Liver (tissue), 3 donors: ENCODE measurements at regions not wholly inside any gene's neighbourhood (a gene's known extent, or its start where the extent isn't known, plus 50 kb on each side); places are given as distances from the start of the nearest gene placed in this dataset.
"Not testable (repeated sequence)": the region's sequence is repeated elsewhere in the genome, so short reads cannot be mapped to it uniquely, and the experiment has no call there.

ENCODE experiments used
- FOXA2 ChIP-seq: IDR thresholded peaks from 2 replicates; pipeline ENCODE4 v1.6.1; 2016; ENCODE audit warnings: antibody characterized with exemption
- JUND ChIP-seq, 2 donors: IDR thresholded peaks; 2 replicates each; pipeline ENCODE4 v1.6.1; 2016; ENCODE audit warnings: antibody characterized with exemption in 2 of 2
- RAD21 ChIP-seq, 2 donors: IDR thresholded peaks; 2 replicates each; pipeline ENCODE4 v1.6.1; 2016; ENCODE audit warnings: antibody characterized with exemption in 2 of 2, mild to moderate bottlenecking in 2 of 2
- TAF1 ChIP-seq: conservative IDR thresholded peaks from 2 replicates; pipeline ENCODE4 v1.6.1; 2016; ENCODE audit warnings: antibody characterized with exemption, mild to moderate bottlenecking
- YY1 ChIP-seq: IDR thresholded peaks from 2 replicates; pipeline ENCODE4 v1.6.1; 2016; ENCODE audit warnings: antibody characterized with exemption, mild to moderate bottlenecking
- TF ChIP-seq, protein P1 (sequence below): fragments of 150-350 bp; IDR thresholded peaks from 2 replicates; pipeline ENCODE4 v1.5.1; 2017; ENCODE audit warnings: improper control_type of control experiment, low read depth, low read length; ENCODE audit not compliant: missing input control
- TF ChIP-seq, protein P2 (sequence below): IDR thresholded peaks from 2 replicates; pipeline ENCODE4 v1.6.1; 2016; ENCODE audit warnings: antibody characterized with exemption
- TF ChIP-seq, protein P3 (sequence below): IDR thresholded peaks from 2 replicates; pipeline ENCODE4 v1.6.1; 2016; ENCODE audit warnings: antibody characterized with exemption, mild to moderate bottlenecking
- donor health status: healthy.
- donor health status: healthy.

DNA sequence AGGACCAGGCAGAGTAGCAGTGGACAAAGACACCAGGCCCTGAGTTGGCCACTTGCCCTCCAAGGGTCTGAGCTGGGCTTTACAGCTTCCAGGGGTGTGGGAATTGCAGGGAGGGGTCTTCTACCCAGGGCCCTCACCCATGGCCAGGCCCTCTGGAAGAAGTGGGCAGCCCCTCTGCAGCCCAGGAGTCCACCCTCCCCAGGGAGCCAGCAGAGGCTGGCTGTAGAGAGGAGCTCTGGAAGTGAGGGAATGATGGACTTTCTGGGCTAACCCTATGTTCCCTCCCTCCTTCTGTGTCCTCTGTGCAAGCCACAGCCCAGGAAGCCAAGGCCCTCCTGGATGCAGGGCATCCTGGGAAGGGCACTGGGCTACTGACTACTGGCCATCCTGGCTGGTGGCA is 232.3 kb downstream of the POTEH start:
- TF ChIP-seq, protein P1, sequence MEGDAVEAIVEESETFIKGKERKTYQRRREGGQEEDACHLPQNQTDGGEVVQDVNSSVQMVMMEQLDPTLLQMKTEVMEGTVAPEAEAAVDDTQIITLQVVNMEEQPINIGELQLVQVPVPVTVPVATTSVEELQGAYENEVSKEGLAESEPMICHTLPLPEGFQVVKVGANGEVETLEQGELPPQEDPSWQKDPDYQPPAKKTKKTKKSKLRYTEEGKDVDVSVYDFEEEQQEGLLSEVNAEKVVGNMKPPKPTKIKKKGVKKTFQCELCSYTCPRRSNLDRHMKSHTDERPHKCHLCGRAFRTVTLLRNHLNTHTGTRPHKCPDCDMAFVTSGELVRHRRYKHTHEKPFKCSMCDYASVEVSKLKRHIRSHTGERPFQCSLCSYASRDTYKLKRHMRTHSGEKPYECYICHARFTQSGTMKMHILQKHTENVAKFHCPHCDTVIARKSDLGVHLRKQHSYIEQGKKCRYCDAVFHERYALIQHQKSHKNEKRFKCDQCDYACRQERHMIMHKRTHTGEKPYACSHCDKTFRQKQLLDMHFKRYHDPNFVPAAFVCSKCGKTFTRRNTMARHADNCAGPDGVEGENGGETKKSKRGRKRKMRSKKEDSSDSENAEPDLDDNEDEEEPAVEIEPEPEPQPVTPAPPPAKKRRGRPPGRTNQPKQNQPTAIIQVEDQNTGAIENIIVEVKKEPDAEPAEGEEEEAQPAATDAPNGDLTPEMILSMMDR = not testable (repeated sequence)
- not testable (repeated sequence) for TF ChIP-seq JUND (IDR thresholded peaks at IDR 0.05); YY1; RAD21 (IDR thresholded peaks at IDR 0.05); TAF1; FOXA2
- TF ChIP-seq, protein P2, sequence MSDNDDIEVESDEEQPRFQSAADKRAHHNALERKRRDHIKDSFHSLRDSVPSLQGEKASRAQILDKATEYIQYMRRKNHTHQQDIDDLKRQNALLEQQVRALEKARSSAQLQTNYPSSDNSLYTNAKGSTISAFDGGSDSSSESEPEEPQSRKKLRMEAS = not testable (repeated sequence)
- TF ChIP-seq, protein P3, sequence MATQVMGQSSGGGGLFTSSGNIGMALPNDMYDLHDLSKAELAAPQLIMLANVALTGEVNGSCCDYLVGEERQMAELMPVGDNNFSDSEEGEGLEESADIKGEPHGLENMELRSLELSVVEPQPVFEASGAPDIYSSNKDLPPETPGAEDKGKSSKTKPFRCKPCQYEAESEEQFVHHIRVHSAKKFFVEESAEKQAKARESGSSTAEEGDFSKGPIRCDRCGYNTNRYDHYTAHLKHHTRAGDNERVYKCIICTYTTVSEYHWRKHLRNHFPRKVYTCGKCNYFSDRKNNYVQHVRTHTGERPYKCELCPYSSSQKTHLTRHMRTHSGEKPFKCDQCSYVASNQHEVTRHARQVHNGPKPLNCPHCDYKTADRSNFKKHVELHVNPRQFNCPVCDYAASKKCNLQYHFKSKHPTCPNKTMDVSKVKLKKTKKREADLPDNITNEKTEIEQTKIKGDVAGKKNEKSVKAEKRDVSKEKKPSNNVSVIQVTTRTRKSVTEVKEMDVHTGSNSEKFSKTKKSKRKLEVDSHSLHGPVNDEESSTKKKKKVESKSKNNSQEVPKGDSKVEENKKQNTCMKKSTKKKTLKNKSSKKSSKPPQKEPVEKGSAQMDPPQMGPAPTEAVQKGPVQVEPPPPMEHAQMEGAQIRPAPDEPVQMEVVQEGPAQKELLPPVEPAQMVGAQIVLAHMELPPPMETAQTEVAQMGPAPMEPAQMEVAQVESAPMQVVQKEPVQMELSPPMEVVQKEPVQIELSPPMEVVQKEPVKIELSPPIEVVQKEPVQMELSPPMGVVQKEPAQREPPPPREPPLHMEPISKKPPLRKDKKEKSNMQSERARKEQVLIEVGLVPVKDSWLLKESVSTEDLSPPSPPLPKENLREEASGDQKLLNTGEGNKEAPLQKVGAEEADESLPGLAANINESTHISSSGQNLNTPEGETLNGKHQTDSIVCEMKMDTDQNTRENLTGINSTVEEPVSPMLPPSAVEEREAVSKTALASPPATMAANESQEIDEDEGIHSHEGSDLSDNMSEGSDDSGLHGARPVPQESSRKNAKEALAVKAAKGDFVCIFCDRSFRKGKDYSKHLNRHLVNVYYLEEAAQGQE = not testable (repeated sequence)
